Right atrium auricular region (tissue), 2 donors: ENCODE measurements at regions not wholly inside any gene's neighbourhood (a gene's known extent, or its start where the extent isn't known, plus 50 kb on each side); places are given as distances from the start of the nearest gene placed in this dataset.

Source experiments
- DNase-seq: peaks from one replicate; pipeline ENCODE4 v3.0.0-alpha.2; 2019; ENCODE audit warnings: low spot score
- H3K27ac ChIP-seq, 2 donors: fragments of 200-600 bp; sonication (generic); 1 replicate in 1 of 2; 2 replicates in 1 of 2; pipeline ENCODE4 v1.5.1; 2016 to 2019
- H3K27me3 ChIP-seq, 2 donors: fragments of 200-600 bp; sonication (generic); one replicate each; pipeline versions ENCODE4 v1.5.1 to v1.6.0; 2017 to 2019
- H3K36me3 ChIP-seq: fragments of 200-600 bp; sonication (generic); one replicate; pipeline ENCODE4 v1.5.1; 2016
- H3K4me1 ChIP-seq, 2 donors: fragments of 200-600 bp; sonication (generic); one replicate each; pipeline versions ENCODE4 v1.5.1 to v1.6.0; 2017 to 2019
- H3K4me3 ChIP-seq, 2 donors: fragments of 200-600 bp; sonication (generic); 1 replicate in 1 of 2; 2 replicates in 1 of 2; pipeline ENCODE4 v1.5.1; 2017 to 2019; ENCODE audit warnings: mild to moderate bottlenecking in 1 of 2, moderate library complexity in 1 of 2
- H3K9me3 ChIP-seq, 2 donors: fragments of 200-600 bp; sonication (generic); one replicate each; pipeline ENCODE4 v1.5.1; 2019
- TF ChIP-seq, protein P1 (sequence below), 2 donors: fragments of 200-600 bp; sonication (generic); IDR thresholded peaks; one replicate each; pipeline ENCODE4 v1.5.1; 2019; ENCODE audit warnings: antibody characterized with exemption in 2 of 2

DNA sequence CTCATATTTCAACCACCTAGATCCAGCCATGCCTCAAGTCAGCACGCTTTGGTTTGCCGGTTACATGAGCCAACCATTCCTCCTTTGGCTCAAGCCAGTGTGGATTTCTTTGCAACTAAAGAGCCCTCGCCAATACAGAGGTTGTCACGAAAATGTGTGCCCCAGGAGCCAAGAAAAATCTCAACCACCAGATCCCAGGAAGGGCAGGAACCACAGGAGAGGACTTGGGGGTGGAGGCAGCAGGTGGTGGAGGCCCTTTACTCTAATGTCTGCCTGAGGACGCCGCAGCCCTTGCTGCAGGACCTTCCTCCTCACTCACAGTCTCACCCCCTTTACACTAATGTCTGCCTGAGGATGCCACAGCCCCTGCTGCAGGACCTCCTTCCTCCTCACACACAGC lies 144.8 kb upstream of the PHACTR3 start:
- H3K27ac ChIP-seq = no peak overlapping the region
- peaks cover 0 to 8% of the 10 kb centered on the region in 2 donors for H3K9me3 ChIP-seq
- no peak for DNase-seq
- H3K4me3 ChIP-seq = no peak overlapping the region
- TF ChIP-seq, protein P1, sequence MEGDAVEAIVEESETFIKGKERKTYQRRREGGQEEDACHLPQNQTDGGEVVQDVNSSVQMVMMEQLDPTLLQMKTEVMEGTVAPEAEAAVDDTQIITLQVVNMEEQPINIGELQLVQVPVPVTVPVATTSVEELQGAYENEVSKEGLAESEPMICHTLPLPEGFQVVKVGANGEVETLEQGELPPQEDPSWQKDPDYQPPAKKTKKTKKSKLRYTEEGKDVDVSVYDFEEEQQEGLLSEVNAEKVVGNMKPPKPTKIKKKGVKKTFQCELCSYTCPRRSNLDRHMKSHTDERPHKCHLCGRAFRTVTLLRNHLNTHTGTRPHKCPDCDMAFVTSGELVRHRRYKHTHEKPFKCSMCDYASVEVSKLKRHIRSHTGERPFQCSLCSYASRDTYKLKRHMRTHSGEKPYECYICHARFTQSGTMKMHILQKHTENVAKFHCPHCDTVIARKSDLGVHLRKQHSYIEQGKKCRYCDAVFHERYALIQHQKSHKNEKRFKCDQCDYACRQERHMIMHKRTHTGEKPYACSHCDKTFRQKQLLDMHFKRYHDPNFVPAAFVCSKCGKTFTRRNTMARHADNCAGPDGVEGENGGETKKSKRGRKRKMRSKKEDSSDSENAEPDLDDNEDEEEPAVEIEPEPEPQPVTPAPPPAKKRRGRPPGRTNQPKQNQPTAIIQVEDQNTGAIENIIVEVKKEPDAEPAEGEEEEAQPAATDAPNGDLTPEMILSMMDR (IDR thresholded peaks at IDR 0.05) = no peak
- H3K27me3 ChIP-seq = no peaks in the 10 kb centered on the region
- no peaks in the 10 kb centered on the region for H3K36me3 ChIP-seq
- peaks cover 0 to 5% of the 10 kb centered on the region in 2 donors for H3K4me1 ChIP-seq

DNA sequence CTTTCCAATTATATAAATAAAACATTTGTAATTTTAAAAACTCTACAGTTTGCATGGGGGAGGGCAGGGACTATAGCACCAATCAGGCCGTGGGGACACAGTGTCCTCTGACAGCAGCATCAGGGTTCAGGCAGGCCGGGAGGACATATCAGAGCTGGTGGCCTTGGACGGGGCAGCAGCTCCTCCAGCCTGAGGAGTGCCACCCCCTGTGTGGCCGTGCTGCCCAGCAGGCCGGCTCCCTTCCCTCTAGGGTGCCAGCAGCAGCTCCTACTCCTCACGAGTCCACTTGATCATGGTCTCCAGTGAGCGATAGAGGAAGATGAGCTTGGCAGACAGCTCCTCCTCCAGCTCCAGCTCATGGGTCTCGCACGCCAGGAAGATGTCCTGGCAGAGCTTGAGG lies 144.0 kb upstream of the PHACTR3 start:
- TF ChIP-seq, protein P1 (IDR thresholded peaks at IDR 0.05) = no peak
- no peak for DNase-seq
- Histone ChIP-seq H3K36me3 (no peaks in the 10 kb centered on the region), H3K27ac (no peak overlapping the region), H3K4me3 (no peak overlapping the region), H3K4me1 (peaks cover 0 to 2% of the 10 kb centered on the region in 2 donors), H3K27me3 (no peaks in the 10 kb centered on the region), H3K9me3 (peaks cover 0 to 8% of the 10 kb centered on the region in 2 donors)

DNA sequence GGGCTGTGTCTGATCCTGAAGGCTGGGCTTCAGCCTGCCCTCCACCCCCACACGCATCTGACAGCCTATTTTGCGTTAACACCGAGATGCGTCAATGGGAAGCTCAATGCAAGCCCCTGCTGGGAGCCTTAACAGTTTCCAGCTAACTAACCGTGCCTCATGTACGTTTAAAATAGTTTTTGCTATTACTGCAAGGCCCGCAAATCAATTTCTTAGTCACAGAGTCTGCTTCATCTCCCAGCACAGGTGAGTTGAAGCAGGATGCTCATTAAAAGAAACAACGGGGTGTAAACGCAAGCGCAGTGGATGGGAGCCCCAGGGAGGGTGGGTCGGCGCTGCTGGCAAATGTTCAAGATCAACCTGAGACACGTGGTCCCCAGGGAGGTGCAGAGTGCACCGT lies 142.8 kb upstream of the PHACTR3 start:
- TF ChIP-seq, protein P1 (IDR thresholded peaks at IDR 0.05) = no peak
- no peaks in the 10 kb centered on the region for H3K4me1 ChIP-seq
- no peaks in the 10 kb centered on the region for H3K36me3 ChIP-seq
- DNase-seq = no peak
- no peak overlapping the region for H3K4me3 ChIP-seq
- H3K9me3 ChIP-seq = peaks cover 0 to 8% of the 10 kb centered on the region in 2 donors
- no peak overlapping the region for H3K27ac ChIP-seq
- no peaks in the 10 kb centered on the region for H3K27me3 ChIP-seq

DNA sequence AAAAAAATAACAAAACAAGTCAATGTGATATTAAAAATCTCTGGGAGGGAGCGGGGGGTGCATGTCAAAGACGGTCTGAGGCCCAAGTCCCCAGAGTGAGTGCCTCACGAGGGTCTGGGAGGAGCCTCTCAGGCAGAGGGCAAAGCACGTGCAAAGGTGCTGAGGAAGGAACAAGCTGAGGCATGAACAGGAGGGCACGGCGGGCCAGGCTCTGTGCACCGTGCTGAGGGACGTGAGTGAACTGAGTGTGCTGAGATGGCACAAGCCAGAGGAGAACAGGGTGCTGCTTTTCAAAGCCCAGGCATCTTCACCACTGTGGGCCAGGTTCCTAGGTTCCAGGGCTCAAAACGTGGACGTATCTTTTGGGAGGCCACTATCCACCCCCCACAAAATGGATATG lies 142.1 kb upstream of the PHACTR3 start:
- no peak for DNase-seq
- TF ChIP-seq, protein P1 (IDR thresholded peaks at IDR 0.05) = no peak
- H3K9me3 ChIP-seq = peaks cover 0 to 8% of the 10 kb centered on the region in 2 donors
- no peak overlapping the region for H3K27ac ChIP-seq
- H3K36me3 ChIP-seq = no peaks in the 10 kb centered on the region
- H3K4me1 ChIP-seq = no peaks in the 10 kb centered on the region
- H3K27me3 ChIP-seq = no peaks in the 10 kb centered on the region
- no peak overlapping the region for H3K4me3 ChIP-seq

DNA sequence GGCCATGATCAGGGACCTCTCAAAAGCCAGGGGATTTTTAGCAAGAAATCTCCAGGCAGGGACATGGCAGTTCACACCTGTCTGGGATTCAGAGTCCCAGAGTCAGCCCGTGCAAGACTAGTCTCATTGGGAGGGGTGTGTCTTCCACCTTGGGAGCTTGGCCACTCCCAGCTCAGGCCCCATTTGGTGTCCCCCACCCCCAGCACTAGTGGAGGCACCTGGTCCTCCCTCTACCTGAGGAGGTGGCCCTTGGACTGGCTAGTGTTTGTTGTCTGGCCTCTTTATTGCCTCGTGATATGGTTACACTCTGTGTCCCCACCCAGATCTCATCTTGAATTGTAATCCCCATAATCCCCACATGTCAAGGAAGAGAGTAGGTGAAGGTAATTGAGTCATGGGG lies 140.8 kb upstream of the PHACTR3 start:
- TF ChIP-seq, protein P1 (IDR thresholded peaks at IDR 0.05) = no peak
- Histone ChIP-seq H3K27ac (no peak overlapping the region), H3K4me3 (no peak overlapping the region), H3K9me3 (peaks cover 0 to 8% of the 10 kb centered on the region in 2 donors), H3K4me1 (no peaks in the 10 kb centered on the region), H3K27me3 (no peaks in the 10 kb centered on the region), H3K36me3 (no peaks in the 10 kb centered on the region)
- no peak for DNase-seq

DNA sequence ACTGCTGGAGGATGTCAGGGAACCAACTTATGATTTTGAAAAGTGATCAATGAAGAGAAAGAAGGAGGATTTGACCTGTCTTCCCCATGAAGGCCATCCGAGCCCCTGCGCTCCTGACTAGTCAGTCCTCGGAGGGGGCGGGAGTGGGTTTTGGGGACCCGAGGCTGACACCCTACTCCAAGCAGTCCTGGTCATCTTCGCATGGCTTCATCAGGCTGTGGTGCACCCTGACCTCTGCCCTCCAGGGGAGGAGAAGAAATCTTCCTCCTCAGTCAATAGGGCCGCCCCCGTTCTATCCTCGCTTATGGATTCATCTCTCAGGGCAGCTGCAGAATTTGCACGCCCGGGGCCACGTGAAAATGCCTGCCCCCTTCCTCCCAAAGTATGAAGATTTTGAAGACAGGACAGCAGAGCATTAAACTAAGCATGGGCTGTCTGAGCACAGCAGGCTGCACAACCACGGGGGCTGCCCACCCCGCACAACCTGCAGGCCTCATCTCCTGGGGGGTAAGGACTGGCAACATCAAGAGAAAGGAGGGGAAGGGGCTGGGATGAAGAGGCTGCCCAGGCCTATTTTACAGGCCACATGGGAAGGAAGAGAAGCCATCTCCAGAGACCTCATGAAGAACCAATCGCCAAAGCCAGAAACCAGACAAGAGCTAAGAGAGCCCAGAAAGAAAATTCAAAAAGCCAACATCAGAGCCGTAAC lies 138.1 kb upstream of the PHACTR3 start:
- no peak for DNase-seq
- TF ChIP-seq, protein P1 (IDR thresholded peaks at IDR 0.05) = no peak
- no peaks in the 10 kb centered on the region for H3K4me1 ChIP-seq
- no peaks in the 10 kb centered on the region for H3K36me3 ChIP-seq
- no peaks in the 10 kb centered on the region for H3K9me3 ChIP-seq
- H3K27me3 ChIP-seq = no peaks in the 10 kb centered on the region
- no peak overlapping the region for H3K4me3 ChIP-seq
- H3K27ac ChIP-seq = no peak overlapping the region
